HG03039 (cell line): ENCODE measurements at regions not wholly inside any gene's neighbourhood (a gene's known extent, or its start where the extent isn't known, plus 50 kb on each side); places are given as distances from the start of the nearest gene placed in this dataset.
"Not testable (repeated sequence)": the region's sequence is repeated elsewhere in the genome, so short reads cannot be mapped to it uniquely, and the experiment has no call there.

Experiments used
- ATAC-seq: cut with Tn5 transposase; IDR thresholded peaks from one replicate; pipeline ENCODE4 v1.9.1; 2021; ENCODE audit warnings: mild to moderate bottlenecking, moderate library complexity; ENCODE audit not compliant: unreplicated experiment

- no peak for ATAC-seq
These were observed 77.0 kb upstream of the ATL2 start for GRCh38 chr2:38454081-38454480.

DNA sequence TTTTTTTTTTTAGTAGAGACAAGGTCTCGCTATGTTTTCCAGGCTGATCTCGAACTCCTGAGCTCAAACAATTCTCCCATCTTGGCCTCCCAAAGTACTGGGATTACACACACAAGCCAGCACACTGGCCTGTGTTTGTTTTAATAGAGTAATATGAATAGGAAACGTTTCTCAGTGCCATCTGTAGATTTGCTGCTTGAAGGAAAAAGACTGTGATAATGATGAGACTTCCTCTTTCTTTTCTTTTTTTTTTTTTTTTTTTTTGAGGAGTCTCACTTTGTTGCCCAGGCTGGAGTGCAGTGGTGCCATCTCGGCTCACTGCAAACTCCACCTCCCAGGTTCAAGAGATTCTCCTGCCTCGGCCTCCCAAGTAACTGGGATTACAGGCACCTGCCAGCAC lies 74.7 kb upstream of the ATL2 start:
- ATAC-seq: not testable (repeated sequence)

GRCh38 chr2:38450509-38450908 lies 73.4 kb upstream of the ATL2 start:
- no peak for ATAC-seq

GRCh38 chr2:38448692-38449410 lies 71.8 kb upstream of the ATL2 start:
- no peak for ATAC-seq

DNA sequence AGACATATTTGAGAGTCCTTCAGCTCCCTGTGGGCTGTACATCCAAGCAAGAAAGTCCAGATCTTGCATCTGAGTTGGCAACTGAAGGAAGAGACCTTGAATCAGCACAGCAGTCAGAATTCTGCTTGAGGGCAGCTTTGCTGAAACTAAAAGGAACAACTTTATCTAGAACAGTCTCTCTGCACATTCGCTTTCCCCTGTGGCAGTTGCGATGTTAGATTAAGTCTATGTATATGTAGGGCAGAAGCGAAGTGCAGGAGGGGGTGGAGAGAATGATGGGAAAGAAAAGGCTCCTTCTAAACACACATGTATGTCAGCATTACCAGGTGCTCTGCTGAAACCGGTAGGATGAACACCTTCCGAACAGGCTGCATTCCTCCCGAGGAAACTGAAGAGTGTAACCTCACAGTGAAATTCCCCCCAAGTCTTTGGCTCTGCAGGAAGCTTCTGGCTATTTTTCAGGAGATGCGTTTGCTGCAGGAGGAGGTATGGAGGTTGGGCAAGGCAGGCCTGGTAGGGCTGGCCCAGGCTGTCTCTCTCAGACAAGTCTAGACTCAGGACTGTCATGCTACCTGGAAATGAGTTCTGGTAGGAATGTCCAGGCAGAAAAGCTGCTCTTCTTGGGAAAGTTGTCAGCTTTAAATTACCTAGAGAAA lies 70.0 kb upstream of the ATL2 start:
- ATAC-seq: no peak

GRCh38 chr2:38446418-38446817 lies 69.3 kb upstream of the ATL2 start:
- ATAC-seq: no peak

- ATAC-seq: no peak
These were observed 67.2 kb upstream of the ATL2 start for GRCh38 chr2:38444247-38444646.

- ATAC-seq: no peak
These were observed 65.8 kb upstream of the ATL2 start for GRCh38 chr2:38442643-38443541.

GRCh38 chr2:38441346-38441745 lies 64.3 kb upstream of the ATL2 start:
- ATAC-seq: no peak

- ATAC-seq: no peak
These were observed 63.6 kb upstream of the ATL2 start for GRCh38 chr2:38440655-38441054.

DNA sequence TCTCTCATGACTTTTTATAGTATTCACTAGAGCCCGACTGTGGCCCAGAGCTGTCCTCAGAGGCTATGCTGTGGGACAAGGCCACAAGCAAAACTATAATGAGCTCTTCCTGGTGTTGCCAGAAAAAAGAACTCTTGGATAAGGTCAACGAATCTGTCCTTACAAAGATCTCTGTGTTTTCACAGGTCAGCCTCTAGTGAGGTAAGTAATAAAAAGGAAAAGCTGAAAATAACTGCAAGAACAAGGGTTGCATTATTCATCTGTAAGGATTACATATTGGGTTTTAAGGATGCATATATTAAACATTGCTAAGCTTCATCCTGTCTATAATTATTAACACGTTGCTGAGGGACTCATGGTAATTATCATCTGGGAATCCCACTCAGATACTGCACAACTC lies 62.8 kb upstream of the ATL2 start:
- no peak for ATAC-seq

DNA sequence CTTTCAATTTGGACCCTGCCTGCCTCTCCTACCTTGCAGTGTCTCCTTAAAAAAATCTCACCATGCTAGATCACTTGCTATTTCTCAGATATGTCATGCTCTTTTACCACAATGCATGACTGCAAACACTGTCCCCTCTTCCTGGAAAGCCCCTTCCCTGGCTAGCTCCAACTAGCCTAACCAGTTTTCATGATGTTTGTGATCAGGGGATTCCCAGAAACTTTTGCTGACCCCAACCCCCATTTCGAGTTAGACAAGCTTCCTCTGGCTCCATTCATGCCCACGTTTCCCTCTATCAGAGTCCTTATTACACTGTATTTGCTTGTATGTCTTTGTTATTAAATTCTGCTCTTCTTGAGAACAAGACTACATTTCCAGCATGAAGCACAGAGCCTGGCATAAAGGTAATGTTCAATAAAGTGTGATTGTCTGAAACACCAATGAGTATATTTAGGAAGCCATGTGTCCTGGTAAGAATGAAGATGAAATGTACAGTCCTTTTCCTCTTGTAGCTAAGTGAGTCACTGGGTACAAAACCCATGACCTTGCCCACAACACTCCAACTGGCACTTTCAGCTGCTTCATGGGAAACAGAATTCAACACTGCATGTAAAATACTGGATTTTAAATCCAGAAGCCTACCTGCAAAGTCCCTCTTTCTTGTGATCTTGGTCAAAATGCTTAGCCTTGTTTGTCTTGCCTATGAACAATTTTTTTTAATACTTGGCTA lies 62.0 kb upstream of the ATL2 start:
- ATAC-seq: peak; percentile 77

DNA sequence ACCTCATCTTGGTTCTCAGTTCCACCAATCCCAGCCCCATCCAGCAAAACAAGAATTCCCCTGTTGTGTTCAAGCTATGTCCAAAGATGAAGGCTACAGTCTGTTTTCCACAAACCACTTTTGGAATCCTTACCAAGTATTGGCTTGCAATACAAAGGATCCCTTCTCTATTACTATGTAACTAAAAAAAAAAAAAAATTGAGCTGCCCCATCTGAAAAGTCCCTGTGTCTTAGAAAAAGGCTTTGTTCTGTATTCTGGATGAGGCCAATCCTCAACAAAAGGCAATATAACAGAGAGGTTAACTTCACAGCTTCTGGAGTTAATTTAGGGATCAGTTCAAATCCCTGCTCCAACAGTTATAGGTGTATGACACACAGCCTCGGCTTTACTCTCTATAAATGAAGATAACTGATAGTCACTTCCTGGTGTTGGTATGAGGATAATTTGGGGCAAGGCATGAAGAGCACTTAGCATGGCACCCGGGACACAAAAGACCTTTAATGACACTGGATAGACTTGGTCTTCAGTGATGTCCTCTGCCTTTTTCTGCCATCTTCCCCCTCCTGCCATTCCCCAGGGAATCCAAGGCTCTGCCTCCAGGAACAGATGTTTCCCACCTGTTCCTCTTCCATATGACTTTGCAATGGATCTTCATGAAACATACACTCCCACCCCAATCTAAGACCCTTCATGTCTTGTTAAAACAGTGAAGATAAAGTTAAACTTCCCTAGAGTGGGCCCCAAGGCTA lies 61.2 kb upstream of the ATL2 start:
- ATAC-seq: no peak

DNA sequence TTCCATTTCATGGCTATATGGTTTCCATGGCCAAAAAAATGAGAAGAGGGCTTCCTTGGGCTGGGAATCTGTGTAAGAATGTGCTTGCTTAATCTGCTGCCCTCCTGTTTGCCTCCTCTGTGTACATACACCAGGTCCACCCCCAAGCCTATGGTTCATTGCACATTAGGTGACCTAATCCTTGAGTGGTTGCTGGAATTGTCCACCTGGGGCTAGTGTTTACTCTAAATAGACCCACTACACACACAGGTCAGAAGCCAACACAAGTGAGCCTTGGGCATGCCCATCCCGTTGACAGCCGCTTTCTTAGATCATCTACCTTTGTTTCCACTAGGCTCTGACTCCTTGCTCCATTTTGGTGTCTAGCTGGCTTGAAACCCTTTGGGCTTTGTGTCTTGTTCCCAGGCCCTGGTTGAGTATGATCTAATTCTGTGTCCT lies 59.2 kb upstream of the ATL2 start:
- ATAC-seq: no peak

GRCh38 chr2:38435775-38436174 lies 58.7 kb upstream of the ATL2 start:
- no peak for ATAC-seq

DNA sequence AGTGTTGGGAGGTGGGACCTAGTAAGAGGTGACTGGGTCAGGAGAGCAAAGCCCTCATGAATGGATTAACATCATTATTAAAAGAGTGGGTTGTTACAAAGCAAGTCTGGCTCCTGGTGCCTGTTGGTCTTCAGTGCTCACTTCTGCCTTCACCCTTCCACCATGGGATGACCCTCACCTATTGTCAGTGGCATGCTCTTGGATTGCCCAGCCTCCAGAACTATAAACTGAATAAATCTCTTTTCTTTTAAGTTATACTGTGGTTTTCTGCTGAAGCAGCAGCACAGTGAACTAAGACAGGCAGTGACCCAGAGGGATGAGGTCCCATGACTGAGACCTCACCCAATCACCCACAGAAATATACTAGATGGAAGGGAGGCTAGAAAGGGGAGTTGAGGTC lies 57.5 kb upstream of the ATL2 start:
- ATAC-seq: no peak

- ATAC-seq: no peak
These were observed 56.5 kb upstream of the ATL2 start for GRCh38 chr2:38433607-38433975.

DNA sequence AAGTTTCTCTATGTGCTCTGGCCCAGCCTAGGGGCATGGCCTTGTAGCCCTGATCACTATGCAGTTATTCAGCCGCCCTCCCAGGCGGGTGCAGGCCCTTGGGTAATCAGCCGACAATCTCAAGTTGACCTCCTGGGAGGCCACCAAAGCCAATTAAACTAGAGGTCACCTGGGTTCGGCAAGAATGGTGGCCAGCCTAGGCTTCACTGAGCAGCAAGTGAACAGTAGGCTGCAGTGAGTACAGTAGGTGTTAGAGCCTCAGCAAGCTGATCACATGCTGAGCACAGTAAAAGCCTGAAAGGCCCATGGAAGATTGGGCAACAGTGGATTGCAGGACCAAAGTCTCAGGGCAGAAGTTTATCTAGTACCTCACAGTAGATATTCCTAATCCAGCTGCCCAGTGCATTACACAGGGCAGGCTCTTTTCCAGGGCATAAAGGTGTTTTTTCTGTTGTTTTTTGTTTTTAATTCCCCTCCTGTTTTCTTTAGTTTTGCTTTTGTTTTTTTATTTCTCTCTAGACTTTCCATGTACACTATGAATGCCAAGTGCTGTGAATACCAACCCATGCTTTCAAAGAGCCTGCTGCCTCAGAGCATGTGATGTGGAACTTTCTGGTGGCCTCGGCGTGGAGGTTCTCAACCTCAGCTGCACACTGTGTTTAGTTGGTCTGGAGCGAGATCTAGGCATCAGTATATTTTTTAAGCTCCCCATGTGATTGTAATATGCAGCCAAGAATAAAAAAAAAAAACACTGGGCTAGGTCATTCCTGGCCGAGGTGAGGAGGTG lies 55.9 kb upstream of the ATL2 start:
- no peak for ATAC-seq

DNA sequence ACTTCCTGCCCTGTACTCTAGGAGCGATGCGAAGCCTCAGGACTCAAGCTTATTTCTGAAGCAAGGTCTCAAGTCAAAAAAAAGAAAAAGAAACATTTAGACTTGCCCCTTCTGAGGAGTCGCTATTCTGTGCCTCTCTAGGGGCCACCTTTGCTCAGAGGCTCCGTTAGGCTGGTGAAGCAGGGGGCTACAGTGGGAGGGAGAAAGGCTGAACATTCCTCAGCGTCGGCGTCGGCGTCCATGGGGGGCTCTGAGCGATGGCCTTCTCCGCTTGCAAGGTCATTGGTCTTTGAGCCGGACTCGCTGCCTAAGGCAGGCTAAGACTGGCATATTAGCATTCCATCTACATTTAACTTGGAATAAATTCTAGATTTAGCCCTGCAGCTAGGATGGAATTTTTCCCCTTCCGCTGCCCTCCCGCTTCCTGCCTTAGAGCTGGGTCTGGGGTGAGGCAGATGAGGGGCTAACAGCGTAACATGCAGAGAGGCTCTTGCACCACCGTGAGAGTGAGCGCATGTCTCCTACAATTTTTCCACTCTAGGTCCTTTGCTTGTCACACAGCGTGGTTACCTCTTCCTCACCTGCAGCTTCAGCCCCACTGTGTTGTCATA lies 53.6 kb upstream of the ATL2 start:
- no peak for ATAC-seq
